Psoas muscle (tissue), 7 donors: ENCODE measurements at regions not wholly inside any gene's neighbourhood (a gene's known extent, or its start where the extent isn't known, plus 50 kb on each side); places are given as distances from the start of the nearest gene placed in this dataset.

Experiments used
- ATAC-seq, 4 donors: fragments of 200-7000 bp; cut with Tn5 transposase; one replicate each; pipeline ENCODE4 v1.9.1; 2020; ENCODE audit warnings: moderate library complexity in 3 of 4, mild to moderate bottlenecking in 2 of 4
- DNase-seq, 2 donors: peaks; one replicate each; pipeline ENCODE4 v3.0.0-alpha.2; 2020
- H3K27ac ChIP-seq: fragments of 200-600 bp; one replicate; pipeline ENCODE4 v1.8.0; 2022
- H3K27me3 ChIP-seq, 3 donors: fragments of 200-600 bp in 1 of 3; one replicate each; pipeline versions ENCODE4 v1.6.1 to v1.8.0; 2013 to 2022; ENCODE audit warnings: low read length in 2 of 3, mild to moderate bottlenecking in 2 of 3, moderate library complexity in 1 of 3; ENCODE audit not compliant: insufficient read depth in 3 of 3
- H3K36me3 ChIP-seq, 2 donors: fragments of 200-600 bp in 1 of 2; one replicate each; pipeline versions ENCODE4 v1.6.1 to v1.8.0; 2013 to 2022; ENCODE audit warnings: low read depth in 1 of 2, mild to moderate bottlenecking in 1 of 2, moderate library complexity in 1 of 2; ENCODE audit not compliant: insufficient read depth in 1 of 2
- H3K4me1 ChIP-seq: fragments of 200-600 bp; one replicate; pipeline ENCODE4 v1.8.0; 2022
- H3K4me3 ChIP-seq: fragments of 200-600 bp; one replicate; pipeline ENCODE4 v1.8.0; 2022; ENCODE audit warnings: mild to moderate bottlenecking
- H3K9me3 ChIP-seq: fragments of 200-600 bp; one replicate; pipeline ENCODE4 v1.8.0; 2022
- CTCF ChIP-seq: fragments of 200-600 bp; IDR thresholded peaks from one replicate; pipeline ENCODE4 v1.8.0; 2022; ENCODE audit warnings: antibody characterized with exemption
- WGBS, 3 donors: extraction: QIAGEN DNeasy Blood & Tissue Kit; methylation state at CpG; one replicate each; pipeline versions ENCODE4 v1.1.6 to v1.1.7; 2013; 5-methylcytosine and 5-hydroxymethylcytosine counted together
- intact Hi-C, 2 donors: fragments of 100-400 bp; cut with DNase I; formaldehyde crosslinking; loops; one replicate each; pipeline versions ENCODE4 v1.11.0 to v1.14.2; 2022
- donor health status: healthy with polysubstance abuse.
- donor health status: DM: no; HTN: no; CAD: no; lungs with moderate emphysema.
- donor health status: Bipolar disorder and iron deficiency.
- donor health status: healthy.
- donor health status: DM: yes; HTN: yes; CAD: no.
- donor health status: DM: no; HTN: no; CAD: no.
- donor health status: DM: yes; HTN: yes; CAD: no.

DNA sequence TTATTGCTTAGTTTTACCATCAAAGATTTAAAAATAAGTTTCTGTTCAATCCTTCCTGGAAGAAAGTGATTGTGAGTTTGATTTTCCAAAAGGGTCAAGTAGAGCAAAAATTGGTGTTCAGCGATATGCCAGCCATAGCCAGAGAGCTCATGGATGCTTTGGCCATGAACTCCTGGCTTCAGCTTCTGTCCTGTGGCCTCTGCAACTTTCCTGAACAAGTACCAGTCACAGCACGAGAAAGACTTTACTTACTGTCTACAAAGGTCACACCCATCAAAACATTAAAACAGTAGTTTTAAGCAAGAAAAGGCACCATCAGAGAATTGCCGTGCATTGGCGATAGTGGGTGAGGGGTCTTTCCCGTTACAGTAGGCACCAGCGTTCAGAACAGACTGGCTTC is 753.0 kb upstream of the SGCG start:
- ATAC-seq (no peak), DNase-seq (no peak)
- no peaks in the 10 kb centered on the region for H3K36me3 ChIP-seq
- 88 to 93% (median 90%) methylated on average over 6 of the region's 6 CpGs for WGBS, 3 donors
- H3K27me3 ChIP-seq: no peaks in the 10 kb centered on the region
- H3K4me3 ChIP-seq: no peak overlapping the region
- intact Hi-C loops: no loop called here
- H3K27ac ChIP-seq: no peak overlapping the region
- TF ChIP-seq CTCF: no peak
- no peaks in the 10 kb centered on the region for H3K4me1 ChIP-seq
- no peaks in the 10 kb centered on the region for H3K9me3 ChIP-seq

- no peak for DNase-seq
- no peaks in the 10 kb centered on the region for H3K27me3 ChIP-seq
These were observed 752.5 kb upstream of the SGCG start for GRCh38 chr13:22428188-22428828.

DNA sequence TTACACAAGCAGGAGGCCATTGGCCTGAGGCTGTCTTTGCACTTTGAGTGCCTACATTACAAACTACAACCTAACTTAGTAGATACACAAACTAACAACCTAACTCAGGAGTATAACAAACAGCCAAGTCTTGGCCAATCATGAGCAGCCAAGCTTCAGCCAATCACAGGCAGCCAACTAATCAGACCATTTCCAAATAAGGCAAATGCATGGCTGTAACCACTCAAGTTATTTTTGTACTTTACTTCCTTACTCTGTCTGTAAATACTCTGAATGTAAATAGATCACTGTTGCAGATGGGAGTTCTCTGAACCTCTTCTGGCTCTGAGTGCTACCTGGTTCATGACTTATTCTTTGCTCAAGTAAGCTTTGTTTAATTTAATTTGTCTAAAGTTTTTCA is 748.1 kb upstream of the SGCG start:
- DNase-seq: no peak
- no peak for TF ChIP-seq CTCF
- ATAC-seq: no peak
- Histone ChIP-seq H3K4me3 (no peak overlapping the region), H3K4me1 (no peaks in the 10 kb centered on the region), H3K36me3 (no peaks in the 10 kb centered on the region), H3K27me3 (no peaks in the 10 kb centered on the region), H3K27ac (no peak overlapping the region), H3K9me3 (no peaks in the 10 kb centered on the region)
- intact Hi-C loops: no loop called here

More at GRCh38 chr13:22428188-22428828, 752.5 kb upstream of the SGCG start:
- Histone ChIP-seq H3K36me3 (no peaks in the 10 kb centered on the region), H3K4me1 (no peaks in the 10 kb centered on the region), H3K9me3 (no peaks in the 10 kb centered on the region), H3K27ac (no peak overlapping the region), H3K4me3 (no peak overlapping the region)
- intact Hi-C loops: no loop called here
- 71 to 79% (median 74%) methylated on average over 10 of the region's 10 CpGs for WGBS, 3 donors
- TF ChIP-seq CTCF: no peak
- no peak for ATAC-seq

- Histone ChIP-seq H3K4me1 (peaks cover 3% of the 10 kb centered on the region), H3K9me3 (no peaks in the 10 kb centered on the region), H3K36me3 (no peaks in the 10 kb centered on the region), H3K4me3 (no peak overlapping the region), H3K27ac (no peak overlapping the region), H3K27me3 (no peaks in the 10 kb centered on the region)
- no peak for TF ChIP-seq CTCF
- ATAC-seq: no peak
- DNase-seq: no peak
- intact Hi-C loops: no loop called here
- WGBS, 3 donors: 55 to 71% (median 63%) methylated on average over 7 of the region's 7 CpGs
These were observed 733.5 kb upstream of the SGCG start for GRCh38 chr13:22447132-22447886.

DNA sequence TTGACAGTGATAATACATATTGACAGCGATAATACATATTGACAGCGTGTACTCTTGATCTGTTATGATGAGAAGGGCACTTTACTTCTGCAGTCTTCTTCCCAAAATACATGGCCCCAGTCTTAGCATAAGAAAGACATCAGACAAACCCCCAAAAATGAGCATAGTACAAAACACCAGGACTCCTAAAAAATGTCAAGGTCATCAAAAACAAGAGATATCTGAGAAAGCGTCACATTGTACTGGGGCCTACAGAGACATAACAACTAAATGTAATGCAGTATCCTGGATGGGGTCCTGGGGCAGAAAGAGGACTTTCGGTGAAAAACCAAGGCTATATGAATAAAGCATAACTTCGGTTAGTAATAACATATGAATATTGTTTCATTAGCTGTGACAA is 731.5 kb upstream of the SGCG start:
- intact Hi-C loops: no loop called here
- H3K27me3 ChIP-seq: no peaks in the 10 kb centered on the region
- ATAC-seq (no peak), DNase-seq (no peak)
- no peaks in the 10 kb centered on the region for H3K9me3 ChIP-seq
- no peaks in the 10 kb centered on the region for H3K36me3 ChIP-seq
- TF ChIP-seq CTCF: no peak
- WGBS, 3 donors: 85 to 94% (median 91%) methylated on average over 5 of the region's 5 CpGs
- H3K27ac ChIP-seq: no peak overlapping the region
- peaks cover 3% of the 10 kb centered on the region for H3K4me1 ChIP-seq
- no peak overlapping the region for H3K4me3 ChIP-seq
